Activated effector memory CD4-positive, alpha-beta T cell treated with Interleukin-2 at 50 U/mL for 16 hours (primary cell): ENCODE measurements at regions not wholly inside any gene's neighbourhood (a gene's known extent, or its start where the extent isn't known, plus 50 kb on each side); places are given as distances from the start of the nearest gene placed in this dataset.

Experiments used
- DNase-seq: peaks from one replicate; pipeline ENCODE4 v3.0.0-alpha.2; 2020

DNA sequence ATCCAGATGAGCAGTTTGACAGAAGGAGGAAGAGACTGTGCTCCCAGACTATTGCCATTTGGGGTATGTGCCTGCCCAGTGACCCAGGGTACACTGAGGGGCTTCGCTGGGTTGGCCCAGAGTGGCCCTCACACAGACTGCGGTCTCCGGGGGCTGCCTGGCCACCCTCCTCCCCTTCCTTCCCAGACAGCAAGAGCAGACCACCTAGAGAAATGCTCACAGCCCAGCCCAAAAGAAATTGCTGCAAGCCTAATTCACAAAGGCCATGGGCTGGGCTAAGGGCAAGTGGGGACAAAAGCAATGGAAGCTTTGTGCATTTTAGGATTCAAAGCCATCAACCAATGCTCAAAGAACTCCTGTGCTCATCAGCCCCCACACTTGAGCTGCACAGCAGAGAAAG lies 277.6 kb downstream of the CDC5L start:
- no peak for DNase-seq

GRCh38 chr6:44665683-44666082 lies 278.2 kb downstream of the CDC5L start:
- DNase-seq = no peak

DNA sequence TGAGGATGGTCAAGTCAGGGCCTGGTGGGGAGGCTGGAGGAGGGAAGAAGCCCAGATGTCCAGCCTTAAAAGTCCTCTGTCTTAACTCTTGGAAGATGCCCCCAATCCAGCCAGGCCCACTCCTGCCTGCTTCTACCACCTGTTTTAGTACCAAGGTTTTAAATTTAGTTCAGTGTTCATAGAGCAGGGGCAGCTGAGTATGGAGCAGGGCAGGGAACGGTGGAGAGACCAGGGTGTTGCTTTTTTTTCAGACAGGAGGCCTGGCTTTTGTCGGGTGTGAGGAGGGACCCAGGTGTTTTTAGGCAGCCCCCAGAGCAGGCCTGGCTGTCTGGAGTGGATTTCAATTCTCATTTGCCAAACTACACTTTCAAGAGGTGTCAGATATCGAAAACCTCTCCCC lies 278.8 kb downstream of the CDC5L start:
- DNase-seq = no peak

DNA sequence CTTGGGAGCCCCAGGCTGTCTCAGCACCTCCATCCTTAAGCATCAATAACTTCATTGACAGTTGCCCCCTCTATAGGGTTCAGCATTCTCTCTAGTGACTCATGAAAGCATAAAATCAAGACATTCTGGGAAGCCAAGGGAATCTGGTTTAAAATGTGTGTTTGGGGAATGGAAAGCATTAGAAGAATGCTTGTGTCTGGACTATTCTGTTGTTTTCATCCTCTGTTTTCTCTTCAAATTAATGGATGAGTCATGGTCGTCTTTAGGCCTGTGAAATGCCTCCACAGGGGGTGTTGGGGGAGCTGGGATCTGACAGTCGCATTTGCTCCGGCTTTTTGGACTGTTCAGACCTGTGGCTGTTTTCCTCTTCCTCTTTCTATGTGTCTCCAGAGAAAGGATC lies 279.7 kb downstream of the CDC5L start:
- DNase-seq = no peak

- DNase-seq = no peak
Measured at GRCh38 chr6:44667668-44668390, 280.3 kb downstream of the CDC5L start.

DNA sequence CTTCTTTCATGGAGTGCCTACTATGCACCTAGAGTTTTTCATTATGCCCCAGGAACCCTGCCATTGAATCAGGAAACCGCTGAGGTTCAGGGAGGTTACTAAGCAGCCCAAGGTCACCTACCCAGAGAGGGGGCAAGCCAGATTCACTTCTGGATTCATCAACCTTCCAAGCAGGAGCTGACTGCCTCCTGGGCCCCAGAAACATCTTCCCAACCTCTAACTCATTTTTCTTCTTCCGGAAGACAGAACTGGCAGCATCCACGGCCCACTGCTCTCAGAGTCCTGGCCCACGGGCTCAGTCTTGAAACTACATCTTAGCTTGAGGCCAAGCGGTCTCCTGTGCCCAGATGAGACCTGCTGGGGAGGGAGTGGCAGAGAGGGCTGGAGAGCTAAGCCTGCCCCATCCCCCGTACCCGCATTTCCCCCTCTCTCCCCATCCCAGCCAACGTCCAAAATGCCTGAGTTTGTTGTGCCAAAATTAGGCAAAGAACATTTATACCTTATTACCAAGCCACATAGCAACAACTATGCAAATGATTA lies 281.0 kb downstream of the CDC5L start:
- DNase-seq = no peak

DNA sequence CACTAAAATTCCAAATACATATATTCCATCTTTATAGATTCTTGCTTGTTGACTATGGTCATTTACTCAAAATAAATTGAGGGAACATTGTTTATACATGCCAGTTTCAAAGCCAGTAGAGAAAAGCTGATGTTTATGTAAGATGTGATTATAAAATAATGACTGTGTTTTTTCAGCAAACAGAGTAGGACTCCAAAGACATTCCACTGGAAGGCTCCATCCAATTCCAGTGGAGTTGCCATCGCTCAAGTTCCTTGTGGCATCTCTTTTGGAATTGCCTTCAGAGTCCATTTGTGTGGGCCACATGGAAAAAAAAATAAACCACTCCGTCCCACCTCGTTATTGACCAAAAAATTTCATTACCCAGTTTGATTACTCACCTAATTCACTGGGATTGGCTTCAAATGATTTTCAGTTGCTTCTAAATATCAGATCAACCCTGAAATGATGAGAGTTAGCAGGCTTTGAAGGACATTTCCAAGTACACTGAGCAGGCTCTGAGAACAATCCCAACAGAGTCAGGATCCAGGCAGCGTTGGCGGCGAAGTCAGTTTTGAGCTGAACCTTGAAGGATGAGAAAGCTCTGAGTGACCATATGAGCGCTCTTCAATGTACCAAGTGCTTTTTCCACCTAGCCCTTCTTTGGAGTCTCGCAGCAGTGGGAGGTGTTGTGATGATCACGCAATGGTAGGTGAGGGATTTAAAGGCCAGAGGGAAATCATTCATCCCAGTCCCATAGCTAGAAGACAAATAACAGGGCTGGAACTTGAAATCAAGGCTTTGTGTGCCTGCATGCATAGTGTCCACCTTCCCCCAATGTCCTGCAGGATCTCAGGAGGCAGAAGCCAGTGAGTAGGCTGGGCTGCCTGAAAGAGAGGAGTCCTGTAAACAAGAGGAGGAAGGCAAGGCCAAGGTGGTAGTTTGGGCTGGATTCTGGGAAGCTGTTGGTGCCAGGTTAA lies 281.7 kb downstream of the CDC5L start:
- DNase-seq = no peak

- no peak for DNase-seq
Measured at GRCh38 chr6:44670146-44670545, 282.6 kb downstream of the CDC5L start.

GRCh38 chr6:44671333-44671732 lies 283.8 kb downstream of the CDC5L start:
- no peak for DNase-seq

DNA sequence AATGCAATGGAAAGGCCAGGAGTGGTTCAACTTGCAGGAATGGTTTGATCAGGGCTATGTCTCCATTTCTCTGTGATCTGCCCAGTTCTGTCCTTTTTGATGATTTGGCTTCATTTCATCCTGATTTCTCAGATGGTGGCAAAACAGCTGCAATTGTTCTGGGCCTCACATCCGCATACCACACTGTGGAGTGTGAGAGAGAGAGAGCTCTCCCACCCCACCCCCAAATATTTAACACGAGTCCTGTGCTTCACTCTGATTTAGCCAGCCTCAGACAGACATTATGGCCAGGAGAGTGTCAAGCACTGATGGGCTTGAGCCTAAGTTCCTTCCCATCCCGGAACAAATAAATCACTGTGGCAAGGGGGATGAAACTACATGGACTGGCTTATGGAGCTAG lies 284.6 kb downstream of the CDC5L start:
- no peak for DNase-seq

- DNase-seq = no peak
Measured at GRCh38 chr6:44672841-44673240, 285.3 kb downstream of the CDC5L start.

GRCh38 chr6:44674226-44675155 lies 287.0 kb downstream of the CDC5L start:
- DNase-seq = no peak

GRCh38 chr6:44675449-44675848 lies 287.9 kb downstream of the CDC5L start:
- no peak for DNase-seq

- no peak for DNase-seq
Measured at GRCh38 chr6:44676246-44676790, 288.8 kb downstream of the CDC5L start.

DNA sequence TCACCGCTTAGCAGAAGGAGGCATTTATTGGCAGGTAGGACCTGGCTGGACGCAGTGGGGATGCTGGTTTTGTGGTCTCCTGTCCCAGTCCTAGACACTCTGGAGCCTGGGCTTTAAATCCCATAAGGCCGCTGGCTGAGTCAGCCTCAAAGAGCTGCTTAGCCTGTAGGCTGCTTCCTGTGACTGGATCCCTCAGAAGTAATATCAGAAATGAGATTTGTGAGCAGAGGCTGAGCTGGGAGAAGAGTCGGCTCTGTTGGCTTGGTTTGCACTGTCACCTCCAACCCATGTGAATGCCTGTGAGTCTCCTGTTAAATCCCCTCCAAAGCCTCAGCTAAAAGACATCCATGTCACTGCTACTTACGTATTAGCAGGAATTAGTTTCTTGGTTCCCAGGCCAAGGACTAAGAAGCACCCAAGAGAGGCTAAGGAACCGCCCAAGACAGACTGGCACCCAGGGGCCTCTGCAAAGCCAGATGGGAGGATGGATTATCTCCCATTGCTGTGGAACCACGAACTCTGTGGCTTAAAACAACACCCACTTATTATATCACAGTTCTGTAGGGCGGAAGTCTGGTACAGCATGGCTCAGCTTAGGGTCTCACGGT lies 289.4 kb downstream of the CDC5L start:
- no peak for DNase-seq

- DNase-seq = no peak
Measured at GRCh38 chr6:44678252-44678935, 290.9 kb downstream of the CDC5L start.

DNA sequence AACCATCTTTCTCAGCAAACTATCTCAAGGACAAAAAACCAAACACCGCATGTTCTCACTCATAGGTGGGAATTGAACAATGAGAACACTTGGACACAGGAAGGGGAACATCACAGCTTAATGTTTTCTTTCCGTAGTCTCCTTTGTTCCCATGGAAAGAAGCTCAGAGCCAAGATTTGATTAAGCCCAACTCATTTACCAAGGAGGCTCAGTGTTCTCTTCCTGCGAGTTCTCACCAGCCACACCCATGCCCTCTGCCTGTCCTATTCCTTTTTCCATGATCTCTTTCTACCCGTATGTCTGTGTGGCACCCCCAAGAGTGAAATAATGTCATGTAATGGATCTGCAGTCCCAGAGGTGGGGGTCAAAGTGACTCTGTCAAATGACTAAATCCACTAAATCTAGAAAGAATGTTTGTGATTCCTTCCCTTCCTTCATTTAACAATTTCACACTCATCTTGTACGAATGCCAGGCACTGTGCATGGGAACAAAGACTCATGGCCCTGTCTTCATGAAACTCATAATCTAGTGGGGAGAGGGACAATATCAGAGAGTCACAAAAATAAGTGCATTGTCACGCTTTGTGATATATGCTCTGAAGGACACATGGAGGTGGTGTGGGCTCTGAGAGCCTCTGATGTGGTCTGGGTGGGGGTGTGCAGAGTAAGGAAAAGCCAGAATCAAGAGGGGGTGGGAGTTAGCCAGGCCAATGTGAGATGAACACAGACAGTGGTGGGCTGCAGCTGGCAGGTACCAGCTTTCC lies 292.1 kb downstream of the CDC5L start:
- no peak for DNase-seq

- no peak for DNase-seq
Measured at GRCh38 chr6:44680202-44680720, 292.8 kb downstream of the CDC5L start.

DNA sequence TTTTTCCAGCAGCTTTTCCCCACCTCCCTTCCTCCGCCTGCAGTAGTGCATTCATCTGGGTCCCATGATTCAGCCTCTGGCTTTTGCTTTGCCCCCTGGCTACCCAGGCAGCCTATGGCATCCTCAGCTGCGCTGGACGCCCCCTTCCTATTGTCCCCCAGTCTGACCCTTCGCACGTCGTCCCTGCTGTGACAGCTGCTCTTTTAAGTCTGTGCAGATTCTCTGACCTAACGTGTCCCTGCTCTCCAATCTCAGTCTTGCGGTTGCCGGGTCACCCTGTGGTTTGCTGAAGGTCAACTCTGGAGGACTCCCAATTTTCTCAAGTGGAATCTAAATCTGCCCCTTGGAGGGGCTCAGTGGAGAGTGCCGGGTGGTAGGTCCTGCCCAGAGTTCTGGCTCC lies 294.3 kb downstream of the CDC5L start:
- no peak for DNase-seq

DNA sequence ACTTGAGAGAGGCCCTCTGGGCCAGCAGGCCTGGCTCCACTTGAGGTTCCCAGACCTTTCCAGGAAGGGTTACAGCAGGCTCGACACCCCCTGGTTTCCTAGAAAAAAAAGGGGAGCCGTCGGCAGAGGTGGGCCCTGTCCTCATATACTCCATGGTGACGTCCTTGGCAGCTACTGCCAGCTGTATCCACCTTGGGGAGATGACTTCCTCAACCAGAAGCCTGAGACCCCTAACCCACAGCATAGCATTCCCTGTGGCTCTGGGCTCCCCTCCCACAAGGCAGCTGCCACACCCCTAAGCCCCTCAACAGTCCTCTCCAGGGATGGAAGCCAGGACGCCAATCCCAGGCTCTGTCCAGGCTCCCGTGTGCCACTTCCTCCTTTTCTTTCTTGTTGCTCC lies 294.8 kb downstream of the CDC5L start:
- DNase-seq = no peak
